Fibroblast of lung (primary cell): ENCODE measurements at regions not wholly inside any gene's neighbourhood (a gene's known extent, or its start where the extent isn't known, plus 50 kb on each side); places are given as distances from the start of the nearest gene placed in this dataset.
"Not testable (repeated sequence)": the region's sequence is repeated elsewhere in the genome, so short reads cannot be mapped to it uniquely, and the experiment has no call there.

ENCODE experiments used
- DNase-seq, 2 donors: peaks; one replicate each; pipeline versions ENCODE4 v3.0.0 to v3.0.0-alpha.2; 2010; ENCODE audit warnings: low read depth in 2 of 2
- H2AFZ ChIP-seq: 2 replicates; pipeline ENCODE4 v1.5.1; 2012; ENCODE audit warnings: low read length, control low read depth, inconsistent platforms
- H3K27ac ChIP-seq: 2 replicates; pipeline ENCODE4 v1.5.1; 2011; ENCODE audit warnings: low read length, control low read depth; ENCODE audit not compliant: insufficient read depth
- H3K27me3 ChIP-seq: 2 replicates; pipeline ENCODE4 v1.5.1; 2011; ENCODE audit warnings: mild to moderate bottlenecking, low read length; ENCODE audit not compliant: control insufficient read depth, insufficient read depth
- H3K36me3 ChIP-seq: 2 replicates; pipeline ENCODE4 v1.5.1; 2011; ENCODE audit warnings: low read length; ENCODE audit not compliant: control insufficient read depth, insufficient read depth
- H3K4me1 ChIP-seq: 2 replicates; pipeline ENCODE4 v1.5.1; 2011; ENCODE audit warnings: low read length; ENCODE audit not compliant: control insufficient read depth, insufficient read depth; ENCODE audit errors: extremely low read depth
- H3K4me2 ChIP-seq: 2 replicates; pipeline ENCODE4 v1.5.1; 2011; ENCODE audit warnings: low read length, control low read depth; ENCODE audit not compliant: insufficient read depth; ENCODE audit errors: extremely low read depth
- H3K4me3 ChIP-seq, 4 experiments: fragments of 200-600 bp in 1 of 4; sonication (generic) in 1 of 4; replicated peaks in 1 of 4; 2 replicates each; pipeline ENCODE4 v1.5.1; 2011 to 2016; ENCODE audit warnings: low read length in 4 of 4, low read depth in 3 of 4, mild to moderate bottlenecking in 3 of 4, control low read depth in 2 of 4, inconsistent platforms in 1 of 4, mixed read lengths in 1 of 4; ENCODE audit not compliant: insufficient read depth in 1 of 4; ENCODE audit errors: control extremely low read depth in 1 of 4
- H3K79me2 ChIP-seq: 2 replicates; pipeline ENCODE4 v1.5.1; 2012; ENCODE audit warnings: mild to moderate bottlenecking, low read length, inconsistent platforms; ENCODE audit not compliant: control insufficient read depth, insufficient read depth
- H3K9ac ChIP-seq: 2 replicates; pipeline ENCODE4 v1.5.1; 2011; ENCODE audit warnings: mild to moderate bottlenecking, low read length, control low read depth; ENCODE audit not compliant: insufficient read depth
- H3K9me3 ChIP-seq: 2 replicates; pipeline ENCODE4 v1.5.1; 2012; ENCODE audit warnings: low read depth, low read length; ENCODE audit not compliant: control insufficient read depth, insufficient read depth
- H4K20me1 ChIP-seq: 2 replicates; pipeline ENCODE4 v1.5.1; 2011; ENCODE audit warnings: low read length; ENCODE audit not compliant: control insufficient read depth, insufficient read depth; ENCODE audit errors: extremely low read depth
- EZH2 ChIP-seq: IDR thresholded peaks from 2 replicates; pipeline ENCODE4 v1.5.1; 2012; ENCODE audit warnings: low read length, control low read depth, mild to moderate bottlenecking; ENCODE audit errors: missing control alignments
- TF ChIP-seq, protein P1 (sequence below), 2 donors: IDR thresholded peaks in 1 of 2; conservative IDR thresholded peaks in 1 of 2; 1 replicate in 1 of 2; 2 replicates in 1 of 2; pipeline ENCODE4 v1.5.1; 2011 to 2012; ENCODE audit warnings: low read length in 2 of 2, control low read depth in 1 of 2, inconsistent platforms in 1 of 2, low read depth in 1 of 2, mild to moderate bottlenecking in 1 of 2

DNA sequence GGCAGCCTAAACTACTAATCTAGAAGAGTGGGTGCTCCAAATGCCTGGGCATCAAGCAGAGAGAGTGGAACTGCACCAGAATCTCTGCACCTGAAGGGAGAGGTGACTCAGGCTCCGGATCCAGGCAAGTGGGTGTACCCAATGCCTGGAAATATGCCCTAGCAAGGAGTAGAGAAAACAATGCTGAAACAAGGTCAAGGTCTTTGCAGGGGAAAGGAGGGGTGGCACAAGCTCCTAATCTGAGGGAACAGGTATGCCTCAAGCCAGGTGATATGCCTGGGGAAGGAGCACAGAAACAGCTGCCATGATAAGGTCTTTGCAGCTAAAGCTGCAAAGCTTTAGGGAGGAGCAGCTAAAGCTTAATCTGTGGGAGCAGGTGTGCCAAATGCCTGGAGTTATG lies 136.0 kb upstream of the KITLG start:
- no peak overlapping the region for H3K4me3 ChIP-seq
- DNase-seq, result no peak

GRCh38 chr12:88715673-88716072 lies 135.4 kb upstream of the KITLG start:
- H3K9me3 ChIP-seq, result no peaks in the 10 kb centered on the region
- no peak for TF ChIP-seq EZH2
- TF ChIP-seq, protein P1, sequence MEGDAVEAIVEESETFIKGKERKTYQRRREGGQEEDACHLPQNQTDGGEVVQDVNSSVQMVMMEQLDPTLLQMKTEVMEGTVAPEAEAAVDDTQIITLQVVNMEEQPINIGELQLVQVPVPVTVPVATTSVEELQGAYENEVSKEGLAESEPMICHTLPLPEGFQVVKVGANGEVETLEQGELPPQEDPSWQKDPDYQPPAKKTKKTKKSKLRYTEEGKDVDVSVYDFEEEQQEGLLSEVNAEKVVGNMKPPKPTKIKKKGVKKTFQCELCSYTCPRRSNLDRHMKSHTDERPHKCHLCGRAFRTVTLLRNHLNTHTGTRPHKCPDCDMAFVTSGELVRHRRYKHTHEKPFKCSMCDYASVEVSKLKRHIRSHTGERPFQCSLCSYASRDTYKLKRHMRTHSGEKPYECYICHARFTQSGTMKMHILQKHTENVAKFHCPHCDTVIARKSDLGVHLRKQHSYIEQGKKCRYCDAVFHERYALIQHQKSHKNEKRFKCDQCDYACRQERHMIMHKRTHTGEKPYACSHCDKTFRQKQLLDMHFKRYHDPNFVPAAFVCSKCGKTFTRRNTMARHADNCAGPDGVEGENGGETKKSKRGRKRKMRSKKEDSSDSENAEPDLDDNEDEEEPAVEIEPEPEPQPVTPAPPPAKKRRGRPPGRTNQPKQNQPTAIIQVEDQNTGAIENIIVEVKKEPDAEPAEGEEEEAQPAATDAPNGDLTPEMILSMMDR (conservative IDR thresholded peaks at IDR 0.05 in 1 of 2, IDR thresholded peaks at IDR 0.05 in 1 of 2; ENCODE audit: low read depth in 1 of 2, low read length in 2 of 2), result no peak
- H3K79me2 ChIP-seq, result no peaks in the 10 kb centered on the region
- no peak overlapping the region for H3K4me3 ChIP-seq
- no peak overlapping the region for H3K4me2 ChIP-seq
- H2AFZ ChIP-seq, result no peak overlapping the region
- no peak for DNase-seq
- no peaks in the 10 kb centered on the region for H4K20me1 ChIP-seq
- H3K36me3 ChIP-seq, result no peaks in the 10 kb centered on the region
- no peak overlapping the region for H3K9ac ChIP-seq
- H3K27ac ChIP-seq, result no peak overlapping the region
- no peaks in the 10 kb centered on the region for H3K4me1 ChIP-seq
- no peaks in the 10 kb centered on the region for H3K27me3 ChIP-seq

More for the DNA sequence above, 136.0 kb upstream of the KITLG start:
- Histone ChIP-seq H3K79me2 (no peaks in the 10 kb centered on the region), H3K9ac (no peak overlapping the region), H3K9me3 (no peaks in the 10 kb centered on the region), H3K27ac (no peak overlapping the region), H3K4me1 (no peaks in the 10 kb centered on the region), H4K20me1 (no peaks in the 10 kb centered on the region), H3K36me3 (no peaks in the 10 kb centered on the region), H2AFZ (no peak overlapping the region), H3K27me3 (no peaks in the 10 kb centered on the region), H3K4me2 (no peak overlapping the region)
- TF ChIP-seq, protein P1 (conservative IDR thresholded peaks at IDR 0.05 in 1 of 2, IDR thresholded peaks at IDR 0.05 in 1 of 2; ENCODE audit: low read depth in 1 of 2, low read length in 2 of 2), result no peak
- TF ChIP-seq EZH2, result no peak

DNA sequence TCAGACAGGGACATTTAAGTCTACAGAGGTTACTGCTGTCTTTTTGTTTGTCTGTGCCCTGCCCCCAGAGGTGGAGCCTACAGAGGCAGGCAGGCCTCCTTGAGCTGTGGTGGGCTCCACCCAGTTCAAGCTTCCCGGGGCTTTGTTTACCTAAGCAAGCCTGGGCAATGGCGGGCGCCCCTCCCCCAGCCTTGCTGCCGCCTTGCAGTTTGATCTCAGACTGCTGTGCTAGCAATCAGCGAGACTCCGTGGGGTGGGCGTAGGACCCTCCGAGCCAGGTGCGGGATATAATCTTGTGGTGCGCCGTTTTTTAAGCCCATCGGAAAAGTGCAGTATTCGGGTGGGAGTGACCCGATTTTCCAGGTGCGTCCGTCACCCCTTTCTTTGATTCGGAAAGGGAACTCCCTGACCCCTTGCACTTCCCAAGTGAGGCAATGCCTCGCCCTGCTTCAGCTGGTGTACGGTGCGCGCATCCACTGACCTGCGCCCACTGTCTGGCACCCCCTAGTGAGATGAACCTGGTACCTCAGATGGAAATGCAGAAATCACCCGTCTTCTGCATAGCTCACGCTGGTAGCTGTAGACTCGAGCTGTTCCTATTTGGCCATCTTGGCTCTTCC lies 134.1 kb upstream of the KITLG start:
- DNase-seq, H4K20me1 ChIP-seq, H3K4me2 ChIP-seq, H3K4me3 ChIP-seq, H3K36me3 ChIP-seq, H2AFZ ChIP-seq, H3K9me3 ChIP-seq, H3K4me1 ChIP-seq, H3K27ac ChIP-seq, H3K27me3 ChIP-seq, H3K9ac ChIP-seq, H3K79me2 ChIP-seq: not testable (repeated sequence)
